Peyer's patch (tissue), 4 donors: ENCODE measurements at regions not wholly inside any gene's neighbourhood (a gene's known extent, or its start where the extent isn't known, plus 50 kb on each side); places are given as distances from the start of the nearest gene placed in this dataset.
"Not testable (repeated sequence)": the region's sequence is repeated elsewhere in the genome, so short reads cannot be mapped to it uniquely, and the experiment has no call there.

Experiments used
- DNase-seq, 3 donors: peaks; one replicate each; pipeline ENCODE4 v3.0.0-alpha.2; 2017 to 2019
- H3K27ac ChIP-seq, 4 donors: fragments of 200-600 bp; sonication (generic); one replicate each; pipeline ENCODE4 v1.5.1; 2016 to 2019
- H3K27me3 ChIP-seq, 2 donors: fragments of 200-600 bp; sonication (generic); one replicate each; pipeline ENCODE4 v1.5.1; 2019
- H3K36me3 ChIP-seq, 3 donors: fragments of 200-600 bp; sonication (generic); one replicate each; pipeline ENCODE4 v1.5.1; 2016 to 2019
- H3K4me1 ChIP-seq, 4 donors: fragments of 200-600 bp; sonication (generic); one replicate each; pipeline ENCODE4 v1.5.1; 2016 to 2019
- H3K4me3 ChIP-seq, 4 donors: fragments of 200-600 bp; sonication (generic); 1 replicate in 3 of 4; 2 replicates in 1 of 4; pipeline ENCODE4 v1.5.1; 2016 to 2019; ENCODE audit warnings: mild to moderate bottlenecking in 1 of 4
- H3K9me3 ChIP-seq, 4 donors: fragments of 200-600 bp; sonication (generic); one replicate each; pipeline ENCODE4 v1.5.1; 2016 to 2019; ENCODE audit warnings: mild to moderate bottlenecking in 1 of 4
- CTCF ChIP-seq, 6 experiments: fragments of 450-650 bp in 4 of 6; fragments of 200-600 bp in 2 of 6; sonication (generic) in 1 of 6; IDR thresholded peaks; one replicate each; pipeline ENCODE4 v1.5.1; 2017 to 2019; ENCODE audit warnings: antibody characterized with exemption in 6 of 6, mild to moderate bottlenecking in 3 of 6, moderate library complexity in 1 of 6
- POLR2A ChIP-seq, 2 donors: fragments of 450-650 bp; IDR thresholded peaks; one replicate each; pipeline ENCODE4 v1.5.1; 2017; ENCODE audit warnings: antibody characterized with exemption in 2 of 2, mild to moderate bottlenecking in 2 of 2, moderate library complexity in 2 of 2

GRCh38 chr4:135434936-135435335 lies 1233.3 kb upstream of the PABPC4L start:
- Histone ChIP-seq H3K27me3 (no peaks in the 10 kb centered on the region), H3K4me3 (no peak overlapping the region), H3K27ac (no peak overlapping the region), H3K9me3 (no peaks in the 10 kb centered on the region), H3K4me1 (no peaks in the 10 kb centered on the region), H3K36me3 (no peaks in the 10 kb centered on the region)
- no peak for DNase-seq
- no peak for TF ChIP-seq POLR2A (IDR thresholded peaks at IDR 0.05)
- TF ChIP-seq CTCF (IDR thresholded peaks at IDR 0.05), result no peak

GRCh38 chr4:135429528-135429927 lies 1227.9 kb upstream of the PABPC4L start:
- Histone ChIP-seq H3K27me3 (no peaks in the 10 kb centered on the region), H3K36me3 (no peaks in the 10 kb centered on the region), H3K4me3 (no peak overlapping the region), H3K4me1 (no peaks in the 10 kb centered on the region), H3K27ac (no peak overlapping the region), H3K9me3 (no peaks in the 10 kb centered on the region)
- no peak for DNase-seq
- TF ChIP-seq CTCF (IDR thresholded peaks at IDR 0.05) (no peak), POLR2A (IDR thresholded peaks at IDR 0.05) (no peak)

- H3K27ac ChIP-seq, result no peak overlapping the region
- DNase-seq, result no peak
Observed at GRCh38 chr4:135418353-135418752, 1216.8 kb upstream of the PABPC4L start.

GRCh38 chr4:135412213-135412612 lies 1210.6 kb upstream of the PABPC4L start:
- Histone ChIP-seq H3K4me3 (no peak overlapping the region), H3K36me3 (no peaks in the 10 kb centered on the region), H3K4me1 (no peaks in the 10 kb centered on the region), H3K9me3 (peaks cover 0 to 4% (median 0%) of the 10 kb centered on the region in 4 donors), H3K27me3 (no peaks in the 10 kb centered on the region), H3K27ac (no peak overlapping the region)
- DNase-seq, result no peak
- TF ChIP-seq POLR2A (IDR thresholded peaks at IDR 0.05) (no peak), CTCF (IDR thresholded peaks at IDR 0.05) (no peak)

More at GRCh38 chr4:135418353-135418752, 1216.8 kb upstream of the PABPC4L start:
- Histone ChIP-seq H3K4me3 (no peak overlapping the region), H3K9me3 (peaks cover 0 to 4% (median 0%) of the 10 kb centered on the region in 4 donors), H3K27me3 (no peaks in the 10 kb centered on the region), H3K36me3 (no peaks in the 10 kb centered on the region), H3K4me1 (no peaks in the 10 kb centered on the region)
- TF ChIP-seq POLR2A (IDR thresholded peaks at IDR 0.05) (no peak), CTCF (IDR thresholded peaks at IDR 0.05) (no peak)

GRCh38 chr4:135411251-135411650 lies 1209.7 kb upstream of the PABPC4L start:
- no peak overlapping the region for H3K27ac ChIP-seq
- DNase-seq, result no peak
- H3K36me3 ChIP-seq, result no peaks in the 10 kb centered on the region
- TF ChIP-seq CTCF (IDR thresholded peaks at IDR 0.05) (no peak), POLR2A (IDR thresholded peaks at IDR 0.05) (no peak)
- no peaks in the 10 kb centered on the region for H3K27me3 ChIP-seq
- H3K4me3 ChIP-seq, result no peak overlapping the region
- no peaks in the 10 kb centered on the region for H3K4me1 ChIP-seq
- peaks cover 0 to 4% (median 1%) of the 10 kb centered on the region in 4 donors for H3K9me3 ChIP-seq

GRCh38 chr4:135409261-135409660 lies 1207.7 kb upstream of the PABPC4L start:
- not testable (repeated sequence) for H3K36me3 ChIP-seq, H3K27me3 ChIP-seq, DNase-seq, H3K27ac ChIP-seq, H3K9me3 ChIP-seq, H3K4me1 ChIP-seq, H3K4me3 ChIP-seq
